Hepatocyte (in vitro differentiated cells): ENCODE measurements at regions not wholly inside any gene's neighbourhood (a gene's known extent, or its start where the extent isn't known, plus 50 kb on each side); places are given as distances from the start of the nearest gene placed in this dataset.

Experiments
- DNase-seq: peaks from one replicate; pipeline ENCODE4 v3.0.0-alpha.2; 2016; ENCODE audit warnings: low spot score
- H2AFZ ChIP-seq: fragments of 200-600 bp; sonication (generic); 2 replicates; pipeline ENCODE4 v1.6.0; 2016; ENCODE audit warnings: antibody characterized with exemption, mild to moderate bottlenecking
- H3K27ac ChIP-seq: fragments of 200-600 bp; sonication (generic); 2 replicates; pipeline ENCODE4 v1.5.1; 2016; ENCODE audit warnings: mild to moderate bottlenecking
- H3K27me3 ChIP-seq: fragments of 200-600 bp; sonication (generic); 2 replicates; pipeline ENCODE4 v1.6.1; 2016
- H3K36me3 ChIP-seq: fragments of 200-600 bp; sonication (generic); replicated peaks from 2 replicates; pipeline ENCODE4 v1.5.1; 2016; ENCODE audit warnings: low read depth; ENCODE audit not compliant: insufficient read depth
- H3K4me1 ChIP-seq: fragments of 200-600 bp; sonication (generic); 2 replicates; pipeline ENCODE4 v1.5.1; 2016; ENCODE audit warnings: mild to moderate bottlenecking, moderate library complexity; ENCODE audit not compliant: insufficient read depth
- H3K4me2 ChIP-seq: fragments of 200-600 bp; sonication (generic); 2 replicates; pipeline ENCODE4 v1.6.0; 2016
- H3K4me3 ChIP-seq: fragments of 200-600 bp; sonication (generic); 2 replicates; pipeline ENCODE4 v1.5.1; 2016; ENCODE audit warnings: mild to moderate bottlenecking
- H3K79me2 ChIP-seq: fragments of 200-600 bp; sonication (generic); 2 replicates; pipeline ENCODE4 v1.6.0; 2017; ENCODE audit warnings: mild to moderate bottlenecking
- H3K9me2 ChIP-seq: fragments of 200-600 bp; sonication (generic); replicated peaks from 2 replicates; pipeline ENCODE4 v1.6.0; 2017; ENCODE audit warnings: mild to moderate bottlenecking; ENCODE audit not compliant: insufficient read depth
- H3K9me3 ChIP-seq: fragments of 200-600 bp; sonication (generic); 2 replicates; pipeline ENCODE4 v1.5.1; 2016; ENCODE audit warnings: low read depth, mild to moderate bottlenecking
- H4K20me1 ChIP-seq: fragments of 200-600 bp; sonication (generic); 2 replicates; pipeline ENCODE4 v1.6.0; 2016; ENCODE audit warnings: mild to moderate bottlenecking; ENCODE audit not compliant: insufficient read depth, poor library complexity, severe bottlenecking
- CTCF ChIP-seq: fragments of 200-600 bp; sonication (generic); IDR thresholded peaks from 2 replicates; pipeline ENCODE4 v1.5.1; 2016; ENCODE audit warnings: antibody characterized with exemption, mild to moderate bottlenecking; ENCODE audit not compliant: poor library complexity
- EZH2 ChIP-seq: fragments of 200-600 bp; sonication (generic); IDR thresholded peaks from 2 replicates; pipeline ENCODE4 v1.6.1; 2016; ENCODE audit warnings: antibody characterized with exemption, mild to moderate bottlenecking, borderline replicate concordance
- EZH2phosphoT487 ChIP-seq: fragments of 200-600 bp; sonication (generic); IDR thresholded peaks from one replicate; pipeline ENCODE4 v1.6.1; 2018; ENCODE audit warnings: antibody characterized with exemption, mild to moderate bottlenecking, low read depth, moderate library complexity; ENCODE audit not compliant: unreplicated experiment, severe bottlenecking
- WGBS: methylation state at CpG from one replicate; pipeline ENCODE4 v1.1.6; 2016; ENCODE audit warnings: low lambda C conversion rate; ENCODE audit errors: missing lambda C conversion rate; 5-methylcytosine and 5-hydroxymethylcytosine counted together

DNA sequence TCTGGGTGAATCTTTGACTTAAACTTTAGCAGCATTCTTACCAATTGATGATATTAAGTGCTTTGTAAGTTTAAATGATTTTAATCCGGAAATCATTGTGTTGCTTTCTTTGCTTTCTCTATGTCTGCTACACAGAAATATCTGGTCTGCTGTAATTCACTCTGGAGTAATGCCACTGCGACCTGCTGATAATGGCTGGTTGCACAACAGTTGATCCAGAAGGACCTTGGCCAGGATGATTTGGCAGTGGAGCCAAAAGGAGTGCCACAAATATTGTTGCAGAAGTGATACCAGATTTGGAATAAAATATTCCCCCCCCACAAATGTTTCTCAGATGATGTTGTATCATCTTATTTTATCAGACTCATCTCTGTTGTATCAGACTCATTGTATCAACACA lies 2063.9 kb downstream of the MRPL39 start:
- Histone ChIP-seq H3K4me3 (no peak overlapping the region), H3K4me1 (no peaks in the 10 kb centered on the region), H3K36me3 (no peaks in the 10 kb centered on the region), H4K20me1 (no peaks in the 10 kb centered on the region), H3K4me2 (no peak overlapping the region), H3K9me3 (no peaks in the 10 kb centered on the region), H3K9me2 (no peaks in the 10 kb centered on the region), H2AFZ (no peak overlapping the region), H3K79me2 (no peaks in the 10 kb centered on the region), H3K27me3 (no peaks in the 10 kb centered on the region), H3K27ac (no peak overlapping the region)
- WGBS: 66% methylated on average over 2 of the region's 2 CpGs
- no peak for DNase-seq
- TF ChIP-seq EZH2phosphoT487: no peak
- TF ChIP-seq CTCF: no peak
- TF ChIP-seq EZH2: no peak

DNA sequence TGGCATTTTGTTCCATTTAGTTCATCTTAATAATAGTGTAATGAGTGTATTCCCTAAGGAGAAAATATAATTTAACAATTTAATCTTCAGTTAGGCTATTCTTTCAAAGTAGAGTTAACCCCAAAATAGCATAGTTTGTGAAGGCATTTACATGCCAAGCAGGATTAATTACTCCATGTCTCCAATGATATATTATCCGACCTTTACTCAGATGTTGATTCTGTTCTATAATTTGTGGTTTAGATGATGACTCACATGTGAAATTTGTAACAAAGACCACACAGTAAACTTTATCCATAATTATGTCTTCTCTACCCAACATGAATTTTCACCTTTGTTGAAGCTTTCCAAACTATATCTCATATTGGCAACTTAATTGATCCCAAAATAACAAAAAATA lies 2065.2 kb downstream of the MRPL39 start:
- Histone ChIP-seq H3K79me2 (no peaks in the 10 kb centered on the region), H3K27ac (no peak overlapping the region), H3K27me3 (no peaks in the 10 kb centered on the region), H2AFZ (no peak overlapping the region), H3K4me3 (no peak overlapping the region), H3K4me2 (no peak overlapping the region), H3K9me2 (no peaks in the 10 kb centered on the region), H3K9me3 (no peaks in the 10 kb centered on the region), H3K4me1 (no peaks in the 10 kb centered on the region), H3K36me3 (no peaks in the 10 kb centered on the region), H4K20me1 (no peaks in the 10 kb centered on the region)
- DNase-seq: no peak
- no peak for TF ChIP-seq EZH2
- no peak for TF ChIP-seq CTCF
- no peak for TF ChIP-seq EZH2phosphoT487
- 93% methylated on average over 1 of the region's 1 CpG for WGBS

GRCh38 chr21:23541571-23541970 lies 2065.7 kb downstream of the MRPL39 start:
- no peak for DNase-seq
- Histone ChIP-seq H3K4me1 (no peaks in the 10 kb centered on the region), H3K79me2 (no peaks in the 10 kb centered on the region), H4K20me1 (no peaks in the 10 kb centered on the region), H2AFZ (no peak overlapping the region), H3K27ac (no peak overlapping the region), H3K4me3 (no peak overlapping the region), H3K27me3 (no peaks in the 10 kb centered on the region), H3K9me3 (no peaks in the 10 kb centered on the region), H3K9me2 (no peaks in the 10 kb centered on the region), H3K36me3 (no peaks in the 10 kb centered on the region), H3K4me2 (no peak overlapping the region)
- WGBS: 94% methylated on average over 2 of the region's 2 CpGs
- TF ChIP-seq EZH2 (no peak), EZH2phosphoT487 (no peak), CTCF (no peak)

GRCh38 chr21:23534850-23535249 lies 2072.4 kb downstream of the MRPL39 start:
- DNase-seq: no peak
- Histone ChIP-seq H4K20me1 (no peaks in the 10 kb centered on the region), H3K4me3 (no peak overlapping the region), H3K9me3 (no peaks in the 10 kb centered on the region), H3K4me2 (no peak overlapping the region), H3K27me3 (no peaks in the 10 kb centered on the region), H3K27ac (no peak overlapping the region), H3K36me3 (no peaks in the 10 kb centered on the region), H3K9me2 (no peaks in the 10 kb centered on the region), H2AFZ (no peak overlapping the region), H3K79me2 (no peaks in the 10 kb centered on the region), H3K4me1 (no peaks in the 10 kb centered on the region)
- TF ChIP-seq EZH2phosphoT487: no peak
- no peak for TF ChIP-seq EZH2
- TF ChIP-seq CTCF: no peak
- WGBS: 26% methylated on average over 1 of the region's 1 CpG
